K562 (cell line): ENCODE measurements at regions not wholly inside any gene's neighbourhood (a gene's known extent, or its start where the extent isn't known, plus 50 kb on each side); places are given as distances from the start of the nearest gene placed in this dataset.

Source experiments
- ARNT ChIP-seq, 2 experiments: fragments of 450-650 bp; IDR thresholded peaks; 2 replicates each; pipeline ENCODE4 v1.6.1; 2016; ENCODE audit warnings: mild to moderate bottlenecking in 1 of 2
- BHLHE40 ChIP-seq: IDR thresholded peaks from 2 replicates; pipeline ENCODE4 v1.6.1; 2011; ENCODE audit warnings: low read length, improper control_type of control experiment
- CBFB ChIP-seq: sonication (generic); formaldehyde crosslinking; IDR thresholded peaks from 2 replicates; pipeline ENCODE4 v1.4.0; 2020; ENCODE audit warnings: mild to moderate bottlenecking, missing genetic modification reagents
- CTCF ChIP-seq, 3 experiments: IDR thresholded peaks in 2 of 3; conservative IDR thresholded peaks in 1 of 3; 2 replicates each; pipeline ENCODE4 v1.5.1; 2011 to 2012; ENCODE audit warnings: low read length in 3 of 3, mild to moderate bottlenecking in 3 of 3, control low read depth in 2 of 3, improper control_type of control experiment in 1 of 3, inconsistent platforms in 1 of 3, low read depth in 1 of 3, mixed read lengths in 1 of 3, moderate library complexity in 1 of 3; ENCODE audit not compliant: insufficient read depth in 2 of 3
- MLLT1 ChIP-seq, 2 experiments: fragments of 450-650 bp; IDR thresholded peaks; 2 replicates each; pipeline ENCODE4 v1.6.1; 2016
- MYC ChIP-seq, 2 experiments: fragments of 250-450 bp in 1 of 2; sonication (Bioruptor Pico) in 1 of 2; IDR thresholded peaks; 2 replicates each; pipeline versions ENCODE4 v1.5.1 to v1.6.1; 2012 to 2021; ENCODE audit warnings: low read depth in 2 of 2, borderline replicate concordance in 1 of 2, improper control_type of control experiment in 1 of 2, low read length in 1 of 2, mild to moderate bottlenecking in 1 of 2, moderate library complexity in 1 of 2
- POLR2A ChIP-seq: fragments of 450-650 bp; conservative IDR thresholded peaks from 2 replicates; pipeline ENCODE4 v1.6.1; 2016
- PREB ChIP-seq: sonication (generic); formaldehyde crosslinking; IDR thresholded peaks from 2 replicates; pipeline ENCODE4 v1.8.1; 2023; ENCODE audit warnings: mild to moderate bottlenecking, missing genetic modification reagents
- RBM39 ChIP-seq: fragments of 200-400 bp; formaldehyde crosslinking; optimal IDR thresholded peaks from 2 replicates; pipeline ENCODE3; 2018; ENCODE audit warnings: low read depth, low read length
- RNF2 ChIP-seq: sonication (generic); IDR thresholded peaks from 2 replicates; pipeline ENCODE4 v1.6.1; 2016
- TAF1 ChIP-seq: IDR thresholded peaks from 2 replicates; pipeline ENCODE4 v1.6.1; 2011; ENCODE audit warnings: mild to moderate bottlenecking, low read length, moderate library complexity; ENCODE audit not compliant: insufficient read depth, control insufficient read depth, severe bottlenecking; ENCODE audit errors: extremely low read depth
- ZBTB9 ChIP-seq: fragments of 450-650 bp; formaldehyde crosslinking; IDR thresholded peaks from 2 replicates; pipeline ENCODE4 v1.4.0; 2020; ENCODE audit warnings: mild to moderate bottlenecking, moderate library complexity
- ZNF263 ChIP-seq: sonication (generic); formaldehyde crosslinking; IDR thresholded peaks from 2 replicates; pipeline ENCODE4 v1.8.0; 2022; ENCODE audit warnings: mild to moderate bottlenecking, missing genetic modification reagents, borderline replicate concordance
- ZSCAN29 ChIP-seq: fragments of 450-650 bp; IDR thresholded peaks from 2 replicates; pipeline ENCODE4 v1.6.1; 2017

- TF ChIP-seq CTCF (IDR thresholded peaks at IDR 0.05 in 2 of 3, conservative IDR thresholded peaks at IDR 0.05 in 1 of 3; ENCODE audit: insufficient read depth in 2 of 3, low read depth in 1 of 3, low read length in 3 of 3) (no peak), PREB (CRISPR knock-in tag) (no peak), CBFB (CRISPR knock-in tag) (no peak), RNF2 (no peak), RBM39 (no peak), POLR2A (no peak), ZBTB9 (CRISPR knock-in tag) (no peak), ZSCAN29 (no peak), BHLHE40 (no peak), ZNF263 (CRISPR knock-in tag) (no peak), MYC (IDR thresholded peaks at IDR 0.05; ENCODE audit: low read depth, low read length) (no peak), MYC (CRISPR knock-in tag; IDR thresholded peaks at IDR 0.05; ENCODE audit: borderline replicate concordance, low read depth) (no peak), MLLT1 (IDR thresholded peaks at IDR 0.05) (no peak), TAF1 (no peak), ARNT (IDR thresholded peaks at IDR 0.05) (no peak)
Observed at GRCh38 chr10:63726867-63727266, 205.7 kb downstream of the REEP3 start.
